SJSA1 (cell line): ENCODE measurements at regions not wholly inside any gene's neighbourhood (a gene's known extent, or its start where the extent isn't known, plus 50 kb on each side); places are given as distances from the start of the nearest gene placed in this dataset.

Experiments
- DNase-seq, 2 experiments: peaks; one replicate each; pipeline ENCODE4 v3.0.0-alpha.2; 2015 to 2020; ENCODE audit warnings: low spot score in 2 of 2, low read depth in 1 of 2
- H3K27ac ChIP-seq: fragments of 250-450 bp; sonication (Bioruptor Pico); 2 replicates; pipeline ENCODE4 v1.5.1; 2020; ENCODE audit warnings: mild to moderate bottlenecking, moderate library complexity
- H3K27me3 ChIP-seq: fragments of 250-450 bp; sonication (Bioruptor Pico); replicated peaks from 2 replicates; pipeline ENCODE4 v1.5.1; 2020; ENCODE audit warnings: mild to moderate bottlenecking, moderate library complexity
- H3K36me3 ChIP-seq: fragments of 250-450 bp; sonication (Bioruptor Pico); 2 replicates; pipeline ENCODE4 v1.5.1; 2020; ENCODE audit warnings: mild to moderate bottlenecking
- H3K4me1 ChIP-seq: fragments of 250-450 bp; sonication (Bioruptor Pico); replicated peaks from 2 replicates; pipeline ENCODE4 v1.6.1; 2021; ENCODE audit warnings: mild to moderate bottlenecking
- H3K4me3 ChIP-seq: fragments of 250-450 bp; sonication (Bioruptor Pico); 2 replicates; pipeline ENCODE4 v1.5.1; 2020; ENCODE audit warnings: mild to moderate bottlenecking
- H3K9me3 ChIP-seq: fragments of 250-450 bp; sonication (Bioruptor Pico); replicated peaks from 2 replicates; pipeline ENCODE4 v1.5.1; 2020; ENCODE audit warnings: mild to moderate bottlenecking

- H3K4me3 ChIP-seq = no peak overlapping the region
- no peaks in the 10 kb centered on the region for H3K4me1 ChIP-seq
- H3K36me3 ChIP-seq = no peaks in the 10 kb centered on the region
- no peak overlapping the region for H3K27ac ChIP-seq
- no peaks in the 10 kb centered on the region for H3K27me3 ChIP-seq
- H3K9me3 ChIP-seq = no peaks in the 10 kb centered on the region
- DNase-seq = no peak
Observed at GRCh38 chr4:32025851-32026459, 1305.8 kb downstream of the PCDH7 start.

- Histone ChIP-seq H3K9me3 (no peaks in the 10 kb centered on the region), H3K4me1 (no peaks in the 10 kb centered on the region), H3K36me3 (no peaks in the 10 kb centered on the region), H3K27me3 (no peaks in the 10 kb centered on the region), H3K27ac (no peak overlapping the region), H3K4me3 (no peak overlapping the region)
- DNase-seq = no peak
Observed at GRCh38 chr4:32030406-32030805, 1310.2 kb downstream of the PCDH7 start.

GRCh38 chr4:32031026-32031425, 1310.9 kb downstream of the PCDH7 start:
- no peaks in the 10 kb centered on the region for H3K9me3 ChIP-seq
- no peaks in the 10 kb centered on the region for H3K36me3 ChIP-seq
- no peak overlapping the region for H3K27ac ChIP-seq
- DNase-seq = no peak
- no peaks in the 10 kb centered on the region for H3K4me1 ChIP-seq
- H3K27me3 ChIP-seq = no peaks in the 10 kb centered on the region
- no peak overlapping the region for H3K4me3 ChIP-seq

DNA sequence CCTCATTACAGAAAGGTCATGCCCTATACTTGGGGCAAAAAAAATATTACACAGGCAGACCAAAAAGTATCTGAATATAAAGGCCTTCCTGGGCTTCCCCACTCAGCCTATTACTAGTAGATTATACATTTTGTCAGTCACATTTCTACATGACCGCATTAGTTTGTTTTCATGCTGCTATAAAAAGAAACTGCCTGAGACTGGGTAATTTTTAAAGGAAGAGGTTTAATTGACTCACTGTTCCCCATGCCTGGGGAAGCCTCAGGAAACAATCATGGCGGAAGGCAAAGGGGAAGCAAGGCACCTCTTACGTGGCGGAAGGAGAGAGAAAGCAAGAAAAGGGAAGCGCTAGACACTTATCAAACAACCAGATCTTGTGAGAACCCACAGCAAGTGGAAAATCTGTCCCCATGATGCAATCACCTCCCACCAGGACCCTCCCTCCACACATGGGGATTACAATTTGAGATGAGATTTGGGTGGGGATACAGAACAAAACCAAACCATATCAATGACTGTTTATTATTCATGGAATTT, 1312.0 kb downstream of the PCDH7 start:
- H3K4me1 ChIP-seq = no peaks in the 10 kb centered on the region
- H3K36me3 ChIP-seq = no peaks in the 10 kb centered on the region
- no peak for DNase-seq
- H3K27ac ChIP-seq = no peak overlapping the region
- H3K4me3 ChIP-seq = no peak overlapping the region
- H3K9me3 ChIP-seq = no peaks in the 10 kb centered on the region
- H3K27me3 ChIP-seq = no peaks in the 10 kb centered on the region

- Histone ChIP-seq H3K36me3 (no peaks in the 10 kb centered on the region), H3K4me3 (no peak overlapping the region), H3K27ac (no peak overlapping the region), H3K27me3 (no peaks in the 10 kb centered on the region), H3K9me3 (no peaks in the 10 kb centered on the region), H3K4me1 (no peaks in the 10 kb centered on the region)
- no peak for DNase-seq
Observed at GRCh38 chr4:32037399-32037798, 1317.2 kb downstream of the PCDH7 start.

GRCh38 chr4:32042486-32043247, 1322.5 kb downstream of the PCDH7 start:
- Histone ChIP-seq H3K9me3 (no peaks in the 10 kb centered on the region), H3K27me3 (no peaks in the 10 kb centered on the region), H3K4me1 (no peaks in the 10 kb centered on the region), H3K4me3 (no peak overlapping the region), H3K27ac (no peak overlapping the region), H3K36me3 (no peaks in the 10 kb centered on the region)
- no peak for DNase-seq

- Histone ChIP-seq H3K4me3 (no peak overlapping the region), H3K36me3 (no peaks in the 10 kb centered on the region), H3K4me1 (no peaks in the 10 kb centered on the region), H3K27me3 (no peaks in the 10 kb centered on the region), H3K9me3 (no peaks in the 10 kb centered on the region), H3K27ac (no peak overlapping the region)
- DNase-seq = no peak
Observed at GRCh38 chr4:32043248-32043633, 1323.1 kb downstream of the PCDH7 start.

DNA sequence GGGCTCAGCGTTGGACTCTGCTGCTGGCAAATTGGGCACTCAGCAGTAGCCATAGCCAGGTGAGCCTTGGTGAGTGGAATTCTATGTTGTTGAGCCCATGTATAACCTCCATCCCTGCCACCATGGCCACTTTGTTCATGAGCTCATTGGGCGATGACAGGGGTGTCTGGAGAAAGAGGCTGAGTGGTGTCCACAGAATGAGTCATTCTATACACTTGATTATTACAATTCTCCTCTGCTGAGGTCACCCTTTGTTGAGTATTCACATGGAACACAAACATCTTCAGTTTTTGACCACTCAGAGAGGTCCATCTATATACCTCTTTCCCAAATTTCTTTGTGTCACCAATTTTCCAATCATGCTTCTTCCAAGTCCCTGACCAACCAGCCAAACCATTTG, 1341.7 kb downstream of the PCDH7 start:
- Histone ChIP-seq H3K36me3 (no peaks in the 10 kb centered on the region), H3K4me3 (no peak overlapping the region), H3K27ac (no peak overlapping the region), H3K9me3 (no peaks in the 10 kb centered on the region), H3K27me3 (no peaks in the 10 kb centered on the region), H3K4me1 (no peaks in the 10 kb centered on the region)
- DNase-seq = no peak

- Histone ChIP-seq H3K4me1 (no peaks in the 10 kb centered on the region), H3K27ac (no peak overlapping the region), H3K9me3 (no peaks in the 10 kb centered on the region), H3K27me3 (no peaks in the 10 kb centered on the region), H3K36me3 (no peaks in the 10 kb centered on the region), H3K4me3 (no peak overlapping the region)
- DNase-seq = no peak
Observed at GRCh38 chr4:32073542-32073941, 1353.4 kb downstream of the PCDH7 start.

DNA sequence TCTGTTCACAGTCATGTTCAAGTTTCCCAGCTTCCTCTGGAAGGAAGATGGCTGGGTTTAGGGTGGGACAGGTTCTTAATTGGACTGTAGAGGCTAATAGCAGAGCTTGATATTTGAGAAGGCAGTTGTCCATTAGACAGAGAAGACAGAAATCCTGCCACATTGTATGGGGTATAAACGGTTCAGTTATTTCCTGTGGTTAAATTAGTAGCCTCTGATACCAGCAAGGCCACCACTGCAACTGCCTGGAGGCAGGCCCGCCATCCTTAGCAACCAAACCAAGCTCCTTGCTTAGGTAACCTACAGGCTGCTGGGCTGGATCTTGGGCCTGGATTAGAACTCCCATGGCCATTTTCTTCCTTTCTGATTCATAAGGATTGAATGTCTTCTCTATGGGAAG, 1367.0 kb downstream of the PCDH7 start:
- no peaks in the 10 kb centered on the region for H3K4me1 ChIP-seq
- H3K4me3 ChIP-seq = no peak overlapping the region
- H3K9me3 ChIP-seq = no peaks in the 10 kb centered on the region
- H3K27ac ChIP-seq = no peak overlapping the region
- no peaks in the 10 kb centered on the region for H3K27me3 ChIP-seq
- DNase-seq = no peak
- no peaks in the 10 kb centered on the region for H3K36me3 ChIP-seq

DNA sequence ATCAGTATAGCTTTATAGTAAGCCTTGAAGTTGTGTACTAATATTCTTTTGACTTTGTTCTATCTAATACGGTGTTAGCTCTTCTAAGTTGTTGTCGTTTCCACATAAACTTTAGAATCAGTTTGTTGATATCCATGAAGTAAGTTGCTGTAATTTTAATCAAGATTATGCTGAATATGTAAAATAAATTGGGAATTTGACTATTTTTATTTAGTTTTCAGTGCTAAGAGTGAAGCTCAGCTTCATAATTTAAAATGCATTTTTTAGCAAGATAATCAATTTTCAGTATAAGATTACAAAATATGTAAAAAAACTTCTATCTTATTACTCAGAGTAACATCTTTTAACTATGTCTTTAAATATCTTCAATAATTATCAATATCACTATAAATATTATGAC, 1374.8 kb downstream of the PCDH7 start:
- H3K4me1 ChIP-seq = no peaks in the 10 kb centered on the region
- no peak overlapping the region for H3K27ac ChIP-seq
- no peaks in the 10 kb centered on the region for H3K36me3 ChIP-seq
- H3K4me3 ChIP-seq = no peak overlapping the region
- H3K27me3 ChIP-seq = no peaks in the 10 kb centered on the region
- no peak for DNase-seq
- H3K9me3 ChIP-seq = no peaks in the 10 kb centered on the region

DNA sequence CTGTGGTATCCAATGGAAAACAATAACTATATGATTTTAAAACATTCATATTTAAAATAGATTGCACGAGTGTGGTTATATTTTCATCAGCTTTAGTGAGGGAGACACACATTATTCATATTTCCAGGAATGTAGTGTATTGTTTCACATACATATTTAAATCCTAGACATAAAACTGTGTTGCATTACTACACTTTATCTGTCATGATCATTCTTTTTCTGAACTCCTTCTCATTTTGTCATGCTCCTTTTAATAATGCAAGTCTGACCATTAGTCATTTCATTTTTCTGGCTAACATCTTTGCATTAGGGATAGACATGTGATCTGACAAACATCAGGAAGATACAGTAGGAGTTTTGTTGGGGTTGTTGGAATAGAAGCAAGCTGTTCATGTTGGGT, 1382.7 kb downstream of the PCDH7 start:
- no peaks in the 10 kb centered on the region for H3K4me1 ChIP-seq
- H3K9me3 ChIP-seq = no peaks in the 10 kb centered on the region
- no peaks in the 10 kb centered on the region for H3K36me3 ChIP-seq
- no peak for DNase-seq
- no peaks in the 10 kb centered on the region for H3K27me3 ChIP-seq
- no peak overlapping the region for H3K27ac ChIP-seq
- no peak overlapping the region for H3K4me3 ChIP-seq

DNA sequence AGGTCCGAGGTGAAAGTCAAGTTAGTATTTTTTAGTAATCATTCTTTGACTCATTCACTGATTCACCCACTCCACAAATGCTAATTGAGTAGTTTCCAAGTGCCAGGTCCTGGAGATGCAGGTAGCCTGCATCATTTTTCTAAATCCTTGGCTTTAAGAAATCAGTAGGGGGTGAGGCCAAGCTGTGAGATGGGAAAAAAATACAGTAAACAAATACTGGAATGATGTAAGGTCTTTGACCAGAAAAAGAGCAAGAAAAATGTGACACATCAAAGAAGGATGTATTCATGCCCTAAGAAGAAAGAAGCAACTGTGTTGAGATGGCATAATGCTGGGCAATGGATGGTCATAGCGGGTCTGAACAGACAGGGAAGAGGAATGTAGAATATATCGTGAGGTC, 1386.6 kb downstream of the PCDH7 start:
- H3K4me1 ChIP-seq = no peaks in the 10 kb centered on the region
- H3K27ac ChIP-seq = no peak overlapping the region
- no peak for DNase-seq
- H3K4me3 ChIP-seq = no peak overlapping the region
- H3K36me3 ChIP-seq = no peaks in the 10 kb centered on the region
- no peaks in the 10 kb centered on the region for H3K27me3 ChIP-seq
- no peaks in the 10 kb centered on the region for H3K9me3 ChIP-seq

DNA sequence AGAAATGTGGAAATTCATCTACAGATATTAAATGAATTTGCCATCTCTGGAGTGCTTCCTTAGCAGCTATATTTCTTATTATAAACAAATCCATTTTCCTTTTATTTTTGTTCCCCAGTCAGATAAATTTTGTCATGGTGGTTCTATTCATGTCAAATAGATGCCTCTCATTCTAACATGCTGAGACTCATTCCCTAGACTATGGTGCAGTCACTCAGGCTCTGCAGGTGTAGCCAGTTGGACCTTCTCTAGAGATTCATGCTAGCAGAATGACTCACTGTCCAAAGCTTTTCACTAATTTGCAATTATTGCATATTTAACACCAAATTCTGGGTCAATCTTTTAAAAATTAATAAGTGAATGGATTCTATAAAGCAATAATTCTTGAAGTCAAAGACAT, 1392.7 kb downstream of the PCDH7 start:
- Histone ChIP-seq H3K9me3 (no peaks in the 10 kb centered on the region), H3K4me3 (no peak overlapping the region), H3K4me1 (no peaks in the 10 kb centered on the region), H3K27me3 (no peaks in the 10 kb centered on the region), H3K36me3 (no peaks in the 10 kb centered on the region), H3K27ac (no peak overlapping the region)
- no peak for DNase-seq
